Upper lobe of left lung (tissue), 6 donors: ENCODE measurements at regions not wholly inside any gene's neighbourhood (a gene's known extent, or its start where the extent isn't known, plus 50 kb on each side); places are given as distances from the start of the nearest gene placed in this dataset.

Experiments
- ATAC-seq, 2 donors: fragments of 200-7000 bp; cut with Tn5 transposase; one replicate each; pipeline ENCODE4 v1.9.1; 2022; ENCODE audit warnings: mild to moderate bottlenecking in 2 of 2, moderate library complexity in 2 of 2; ENCODE audit not compliant: low FRiP score in 2 of 2
- DNase-seq, 2 donors: peaks; one replicate each; pipeline ENCODE4 v3.0.0-alpha.2; 2019 to 2020
- H3K27ac ChIP-seq, 4 donors: fragments of 200-600 bp; sonication (generic); one replicate each; pipeline ENCODE4 v1.5.1; 2016 to 2019
- H3K27me3 ChIP-seq, 4 donors: fragments of 200-600 bp; sonication (generic); one replicate each; pipeline ENCODE4 v1.5.1; 2017 to 2019
- H3K36me3 ChIP-seq, 4 donors: fragments of 200-600 bp; sonication (generic); one replicate each; pipeline ENCODE4 v1.5.1; 2016 to 2019
- H3K4me1 ChIP-seq, 4 donors: fragments of 200-600 bp; sonication (generic); one replicate each; pipeline ENCODE4 v1.5.1; 2018 to 2019
- H3K4me3 ChIP-seq, 4 donors: fragments of 200-600 bp; sonication (generic); one replicate each; pipeline ENCODE4 v1.5.1; 2017 to 2019; ENCODE audit warnings: mild to moderate bottlenecking in 2 of 4, moderate library complexity in 1 of 4
- H3K9me3 ChIP-seq, 4 donors: fragments of 200-600 bp; sonication (generic); one replicate each; pipeline ENCODE4 v1.5.1; 2018 to 2019
- EP300 ChIP-seq, 4 donors: sonication (generic); formaldehyde crosslinking; IDR thresholded peaks; one replicate each; pipeline ENCODE4 v1.5.1; 2017; ENCODE audit warnings: antibody characterized with exemption in 4 of 4, control low read depth in 2 of 4
- POLR2A ChIP-seq, 4 donors: fragments of 450-650 bp; IDR thresholded peaks; one replicate each; pipeline ENCODE4 v1.5.1; 2016 to 2017; ENCODE audit warnings: antibody characterized with exemption in 4 of 4, mild to moderate bottlenecking in 2 of 4
- POLR2AphosphoS5 ChIP-seq, 2 donors: sonication (generic); formaldehyde crosslinking; IDR thresholded peaks; one replicate each; pipeline ENCODE4 v1.5.1; 2017; ENCODE audit warnings: antibody characterized with exemption in 2 of 2
- WGBS, 2 donors: methylation state at CpG; one replicate each; pipeline ENCODE4 v1.1.5; 2017 to 2018; 5-methylcytosine and 5-hydroxymethylcytosine counted together
- TF ChIP-seq, protein P1 (sequence below), 6 experiments: fragments of 450-650 bp in 4 of 6; fragments of 200-600 bp in 2 of 6; sonication (generic) in 2 of 6; IDR thresholded peaks; one replicate each; pipeline ENCODE4 v1.5.1; 2016 to 2019; ENCODE audit warnings: antibody characterized with exemption in 6 of 6
- donor health status: DM: no; HTN: no; CAD: no; lungs with moderate emphysema.
- donor health status: DM: no; HTN: yes; CAD: no; lungs with severe emphysema.

DNA sequence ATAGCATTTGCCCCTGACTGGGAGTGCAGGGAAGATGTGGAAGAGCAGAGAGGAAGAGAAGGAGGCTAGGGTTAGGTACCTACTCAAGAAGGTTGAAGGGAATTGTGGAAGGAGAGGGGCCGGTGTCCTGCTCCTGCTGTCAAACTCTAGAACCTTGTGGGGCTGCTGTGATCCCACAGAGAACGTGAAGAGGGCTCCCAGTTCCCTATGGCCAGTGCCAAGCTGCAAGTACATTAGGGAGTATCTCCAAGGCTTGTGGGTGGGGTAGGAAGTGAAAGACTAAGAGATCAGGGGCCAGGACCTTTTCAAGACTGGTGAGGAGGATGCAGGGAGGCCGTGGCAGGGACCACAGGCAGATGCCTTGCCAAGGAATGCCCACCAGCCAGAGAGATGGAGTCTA lies 263.4 kb downstream of the CDH26 start:
- WGBS, 2 donors = 72 to 78% methylated on average over 3 of the region's 3 CpGs
- TF ChIP-seq POLR2A (IDR thresholded peaks at IDR 0.05) = no peak
- TF ChIP-seq, protein P1, sequence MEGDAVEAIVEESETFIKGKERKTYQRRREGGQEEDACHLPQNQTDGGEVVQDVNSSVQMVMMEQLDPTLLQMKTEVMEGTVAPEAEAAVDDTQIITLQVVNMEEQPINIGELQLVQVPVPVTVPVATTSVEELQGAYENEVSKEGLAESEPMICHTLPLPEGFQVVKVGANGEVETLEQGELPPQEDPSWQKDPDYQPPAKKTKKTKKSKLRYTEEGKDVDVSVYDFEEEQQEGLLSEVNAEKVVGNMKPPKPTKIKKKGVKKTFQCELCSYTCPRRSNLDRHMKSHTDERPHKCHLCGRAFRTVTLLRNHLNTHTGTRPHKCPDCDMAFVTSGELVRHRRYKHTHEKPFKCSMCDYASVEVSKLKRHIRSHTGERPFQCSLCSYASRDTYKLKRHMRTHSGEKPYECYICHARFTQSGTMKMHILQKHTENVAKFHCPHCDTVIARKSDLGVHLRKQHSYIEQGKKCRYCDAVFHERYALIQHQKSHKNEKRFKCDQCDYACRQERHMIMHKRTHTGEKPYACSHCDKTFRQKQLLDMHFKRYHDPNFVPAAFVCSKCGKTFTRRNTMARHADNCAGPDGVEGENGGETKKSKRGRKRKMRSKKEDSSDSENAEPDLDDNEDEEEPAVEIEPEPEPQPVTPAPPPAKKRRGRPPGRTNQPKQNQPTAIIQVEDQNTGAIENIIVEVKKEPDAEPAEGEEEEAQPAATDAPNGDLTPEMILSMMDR (IDR thresholded peaks at IDR 0.05) = no peak
- no peak for TF ChIP-seq POLR2AphosphoS5 (IDR thresholded peaks at IDR 0.05)

DNA sequence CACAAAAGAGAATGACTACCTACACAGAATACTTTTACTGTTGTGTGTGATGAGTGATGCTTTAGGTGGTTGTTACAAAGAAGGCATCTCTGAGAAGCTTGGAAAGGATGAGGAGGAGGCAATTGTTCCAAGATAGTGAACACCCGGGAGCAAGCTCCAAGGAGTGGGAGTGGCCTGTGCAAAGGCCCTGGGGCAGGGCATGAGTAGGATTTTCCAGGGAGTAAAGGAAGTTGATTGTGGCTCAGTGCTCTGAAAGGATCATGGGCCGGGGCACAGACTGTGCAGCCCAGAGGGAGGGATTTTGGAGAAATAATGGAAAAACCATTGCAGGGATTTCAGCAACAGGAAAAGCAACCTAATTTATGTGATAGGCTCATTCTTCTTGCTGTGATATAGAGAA lies 264.3 kb downstream of the CDH26 start:
- H3K27me3 ChIP-seq = no peaks in the 10 kb centered on the region
- H3K36me3 ChIP-seq = no peaks in the 10 kb centered on the region
- no peak for DNase-seq
- TF ChIP-seq, protein P1 (IDR thresholded peaks at IDR 0.05) = no peak
- no peak for TF ChIP-seq EP300 (IDR thresholded peaks at IDR 0.05)
- no peak for TF ChIP-seq POLR2A (IDR thresholded peaks at IDR 0.05)
- TF ChIP-seq POLR2AphosphoS5 (IDR thresholded peaks at IDR 0.05) = no peak
- no peaks in the 10 kb centered on the region for H3K4me1 ChIP-seq
- ATAC-seq = no peak
- H3K9me3 ChIP-seq = no peaks in the 10 kb centered on the region
- WGBS, 2 donors = 28 to 91% methylated on average over 1 to 2 of the region's 2 CpGs
- H3K4me3 ChIP-seq = no peak overlapping the region
- no peak overlapping the region for H3K27ac ChIP-seq

More for the DNA sequence above, 263.4 kb downstream of the CDH26 start:
- Histone ChIP-seq H3K27me3 (no peaks in the 10 kb centered on the region), H3K27ac (no peak overlapping the region), H3K4me1 (no peaks in the 10 kb centered on the region), H3K36me3 (no peaks in the 10 kb centered on the region), H3K9me3 (no peaks in the 10 kb centered on the region), H3K4me3 (no peak overlapping the region)
- DNase-seq (no peak), ATAC-seq (no peak)

DNA sequence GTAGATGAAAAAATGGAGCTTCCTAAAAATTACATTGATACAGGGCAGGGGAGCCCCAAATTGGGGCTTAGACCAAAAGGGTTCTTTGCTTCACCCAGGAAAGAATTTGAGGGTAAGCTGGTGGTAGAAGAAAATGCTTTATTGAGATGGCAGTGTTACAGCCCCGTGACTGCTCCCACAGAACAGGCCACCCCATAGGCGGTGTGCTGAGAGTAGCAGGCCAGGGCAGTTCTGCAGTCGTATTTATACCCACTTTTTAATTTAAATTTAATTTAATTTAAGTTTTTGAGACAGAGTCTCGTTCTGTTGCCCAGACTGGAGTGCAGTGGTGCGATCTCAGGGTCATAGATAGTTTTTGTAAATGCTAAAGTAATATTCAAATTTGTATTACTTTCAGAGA lies 265.0 kb downstream of the CDH26 start:
- DNase-seq = no peak
- H3K4me3 ChIP-seq = no peak overlapping the region

DNA sequence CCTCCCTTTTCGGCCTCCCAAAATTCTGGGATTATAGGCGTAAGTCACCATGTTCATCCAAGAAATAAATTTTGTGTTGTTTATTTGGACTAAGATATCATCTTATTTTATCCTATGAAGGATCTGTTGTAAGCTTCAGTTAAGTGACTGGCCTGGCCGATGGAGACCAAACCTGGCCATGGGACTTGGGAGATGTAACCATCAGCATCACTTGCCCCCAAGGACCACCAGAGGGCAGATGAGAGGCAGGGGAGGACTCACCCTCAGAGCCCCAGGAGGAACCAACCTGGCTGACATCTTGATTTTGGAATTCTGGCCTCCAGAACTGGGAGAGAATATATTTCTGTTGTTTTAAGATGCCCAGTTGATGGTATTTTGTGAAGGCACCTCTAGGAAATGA lies 266.7 kb downstream of the CDH26 start:
- Histone ChIP-seq H3K4me3 (no peak overlapping the region), H3K27me3 (no peaks in the 10 kb centered on the region), H3K9me3 (no peaks in the 10 kb centered on the region), H3K4me1 (no peaks in the 10 kb centered on the region), H3K27ac (no peak overlapping the region), H3K36me3 (no peaks in the 10 kb centered on the region)
- DNase-seq = no peak
- TF ChIP-seq POLR2A (IDR thresholded peaks at IDR 0.05) (no peak), EP300 (IDR thresholded peaks at IDR 0.05) (no peak)
- TF ChIP-seq, protein P1 (IDR thresholded peaks at IDR 0.05) = no peak
- 93 to 96% methylated on average over 3 of the region's 3 CpGs for WGBS, 2 donors
- no peak for ATAC-seq

More for the DNA sequence above, 265.0 kb downstream of the CDH26 start:
- H3K27me3 ChIP-seq = no peaks in the 10 kb centered on the region
- no peak overlapping the region for H3K27ac ChIP-seq
- H3K4me1 ChIP-seq = no peaks in the 10 kb centered on the region
- TF ChIP-seq POLR2AphosphoS5 (IDR thresholded peaks at IDR 0.05) (no peak), EP300 (IDR thresholded peaks at IDR 0.05) (no peak), POLR2A (IDR thresholded peaks at IDR 0.05) (no peak)
- TF ChIP-seq, protein P1 (IDR thresholded peaks at IDR 0.05) = no peak
- H3K36me3 ChIP-seq = no peaks in the 10 kb centered on the region
- 81 to 86% methylated on average over 5 of the region's 5 CpGs for WGBS, 2 donors
- H3K9me3 ChIP-seq = no peaks in the 10 kb centered on the region
- no peak for ATAC-seq

- DNase-seq (peak in 1 of 2 donors; percentile 61), ATAC-seq (peak in 1 of 2 donors; percentile 81)
These were observed 270.0 kb downstream of the CDH26 start for GRCh38 chr20:60228255-60228654.

More at GRCh38 chr20:60228255-60228654, 270.0 kb downstream of the CDH26 start:
- 68 to 73% methylated on average over 3 of the region's 3 CpGs for WGBS, 2 donors
- H3K4me3 ChIP-seq = no peak overlapping the region
- H3K4me1 ChIP-seq = no peaks in the 10 kb centered on the region
- TF ChIP-seq POLR2AphosphoS5 (IDR thresholded peaks at IDR 0.05) (peak in 1 of 2 donors; percentile 15), POLR2A (IDR thresholded peaks at IDR 0.05) (no peak)
- TF ChIP-seq, protein P1 (IDR thresholded peaks at IDR 0.05) = no peak
- no peaks in the 10 kb centered on the region for H3K9me3 ChIP-seq
- H3K27me3 ChIP-seq = no peaks in the 10 kb centered on the region
- peak overlapping the region in 1 of 4 donors; percentile 45 for H3K27ac ChIP-seq
- H3K36me3 ChIP-seq = no peaks in the 10 kb centered on the region
